CD14-positive monocyte (primary cell): ENCODE measurements at regions not wholly inside any gene's neighbourhood (a gene's known extent, or its start where the extent isn't known, plus 50 kb on each side); places are given as distances from the start of the nearest gene placed in this dataset.
"Not testable (repeated sequence)": the region's sequence is repeated elsewhere in the genome, so short reads cannot be mapped to it uniquely, and the experiment has no call there.

Experiments
- DNase-seq, 3 donors: peaks; one replicate each; pipeline ENCODE4 v3.0.0-alpha.2; 2011 to 2022
- H2AFZ ChIP-seq: 2 replicates; pipeline ENCODE4 v1.6.0; 2012; ENCODE audit warnings: mild to moderate bottlenecking, low read depth, low read length, inconsistent platforms; ENCODE audit not compliant: insufficient read depth, poor library complexity, severe bottlenecking
- H3K27ac ChIP-seq, 2 donors: 1 replicate in 1 of 2; 2 replicates in 1 of 2; pipeline ENCODE4 v1.5.1; 2012 to 2013; ENCODE audit warnings: low read length in 2 of 2, control low read depth in 1 of 2, inconsistent platforms in 1 of 2, low read depth in 1 of 2, mild to moderate bottlenecking in 1 of 2
- H3K27me3 ChIP-seq, 2 donors: one replicate each; pipeline versions ENCODE4 v1.6.0 to v1.6.1; 2011 to 2013; ENCODE audit warnings: low read length in 2 of 2; ENCODE audit not compliant: control insufficient read depth in 2 of 2, insufficient read depth in 2 of 2
- H3K36me3 ChIP-seq, 2 donors: replicated peaks in 1 of 2; 1 replicate in 1 of 2; 2 replicates in 1 of 2; pipeline versions ENCODE4 v1.5.1 to v1.6.1; 2012 to 2013; ENCODE audit warnings: low read length in 2 of 2, control low read depth in 1 of 2, inconsistent platforms in 1 of 2, mild to moderate bottlenecking in 1 of 2; ENCODE audit not compliant: insufficient read depth in 2 of 2, control insufficient read depth in 1 of 2
- H3K4me1 ChIP-seq, 2 donors: 1 replicate in 1 of 2; 2 replicates in 1 of 2; pipeline versions ENCODE4 v1.5.1 to v1.6.1; 2012 to 2013; ENCODE audit warnings: low read length in 2 of 2, control low read depth in 1 of 2, inconsistent platforms in 1 of 2, mild to moderate bottlenecking in 1 of 2, moderate library complexity in 1 of 2; ENCODE audit not compliant: insufficient read depth in 2 of 2, control insufficient read depth in 1 of 2
- H3K4me2 ChIP-seq: replicated peaks from 2 replicates; pipeline ENCODE3; 2012; ENCODE audit warnings: low read length, moderate library complexity, mild to moderate bottlenecking; ENCODE audit not compliant: poor library complexity, severe bottlenecking; ENCODE audit errors: extremely low read depth
- H3K4me3 ChIP-seq, 3 experiments: fragments of 200-600 bp in 1 of 3; sonication (generic) in 1 of 3; replicated peaks in 1 of 3; 1 replicate in 2 of 3; 2 replicates in 1 of 3; pipeline ENCODE4 v1.5.1; 2011 to 2013; ENCODE audit warnings: low read length in 3 of 3, mild to moderate bottlenecking in 3 of 3, control low read depth in 2 of 3, low read depth in 2 of 3, inconsistent platforms in 1 of 3, moderate library complexity in 1 of 3
- H3K79me2 ChIP-seq: 2 replicates; pipeline ENCODE4 v1.6.0; 2012; ENCODE audit warnings: mild to moderate bottlenecking, control low read depth, inconsistent platforms, low read length, moderate library complexity; ENCODE audit not compliant: insufficient read depth
- H3K9ac ChIP-seq: 2 replicates; pipeline ENCODE4 v1.6.0; 2017; ENCODE audit warnings: low read length, mild to moderate bottlenecking; ENCODE audit not compliant: insufficient read depth, poor library complexity, severe bottlenecking
- H3K9me3 ChIP-seq, 2 donors: replicated peaks in 1 of 2; 1 replicate in 1 of 2; 2 replicates in 1 of 2; pipeline versions ENCODE4 v1.5.1 to v1.6.1; 2012 to 2013; ENCODE audit warnings: low read length in 2 of 2, control low read depth in 1 of 2; ENCODE audit not compliant: control insufficient read depth in 1 of 2, insufficient read depth in 1 of 2
- H4K20me1 ChIP-seq: 2 replicates; pipeline ENCODE4 v1.6.0; 2012; ENCODE audit warnings: mild to moderate bottlenecking, low read length, control low read depth, moderate library complexity; ENCODE audit not compliant: insufficient read depth
- H3K27ac Mint-ChIP-seq, 7 donors: one replicate each; pipeline ENCODE4 v1.8.0; 2020; ENCODE audit warnings: mild to moderate bottlenecking in 7 of 7, mixed read lengths in 7 of 7, moderate library complexity in 6 of 7, inconsistent platforms in 2 of 7
- H3K27me3 Mint-ChIP-seq, 3 donors: one replicate each; pipeline ENCODE4 v1.8.0; 2021 to 2022; ENCODE audit warnings: low read depth in 3 of 3, mild to moderate bottlenecking in 3 of 3, mixed read lengths in 3 of 3, moderate library complexity in 3 of 3, inconsistent platforms in 1 of 3
- H3K36me3 Mint-ChIP-seq, 2 donors: one replicate each; pipeline ENCODE4 v1.8.0; 2020; ENCODE audit warnings: mixed read lengths in 2 of 2, inconsistent platforms in 1 of 2, mild to moderate bottlenecking in 1 of 2
- H3K4me1 Mint-ChIP-seq: one replicate; pipeline ENCODE4 v1.8.0; 2020; ENCODE audit warnings: mild to moderate bottlenecking, mixed read lengths
- H3K4me3 Mint-ChIP-seq, 2 donors: one replicate each; pipeline ENCODE4 v1.8.0; 2020; ENCODE audit warnings: mild to moderate bottlenecking in 2 of 2, mixed read lengths in 2 of 2, moderate library complexity in 1 of 2
- H3K9me3 Mint-ChIP-seq, 7 donors: one replicate each; pipeline ENCODE4 v1.8.0; 2020 to 2022; ENCODE audit warnings: mixed read lengths in 7 of 7, mild to moderate bottlenecking in 6 of 7, moderate library complexity in 6 of 7, inconsistent platforms in 2 of 7
- WGBS: methylation state at CpG from one replicate; pipeline ENCODE4 v1.1.5; 2013; ENCODE audit warnings: missing lambda C conversion rate; ENCODE audit not compliant: insufficient coverage; 5-methylcytosine and 5-hydroxymethylcytosine counted together
- intact Hi-C, 2 donors: fragments of 100-400 bp; cut with micrococcal nuclease; formaldehyde crosslinking; loops; one replicate each; pipeline versions ENCODE4 v1.15.0 to v1.15.1; 2023
- TF ChIP-seq, protein P1 (sequence below): fragments of 200-600 bp; IDR thresholded peaks from one replicate; pipeline ENCODE4 v1.8.0; 2022; ENCODE audit warnings: antibody characterized with exemption, mild to moderate bottlenecking

DNA sequence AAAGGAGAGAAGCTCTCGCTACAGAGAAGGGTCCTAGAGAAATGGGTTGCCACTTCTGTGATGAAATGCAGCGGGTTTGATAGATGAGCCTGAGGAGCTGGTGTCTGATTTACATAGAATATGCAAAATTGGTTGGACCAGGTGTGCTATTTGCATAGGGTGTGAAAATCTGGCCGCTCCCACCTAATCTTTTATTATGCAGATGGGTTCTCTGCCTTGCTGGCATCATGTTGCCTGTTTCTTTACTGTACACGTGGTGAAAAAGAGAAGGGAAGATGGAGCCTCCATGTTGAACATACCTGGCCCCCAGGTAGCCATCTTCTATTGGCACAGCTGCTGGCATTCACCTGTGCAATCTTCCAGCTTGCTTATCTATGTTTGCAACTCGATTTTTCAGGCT is 212.2 kb downstream of the ANKRD7 start:
- Histone ChIP-seq H3K4me3 (no peak overlapping the region), H3K27me3 (no peaks in the 10 kb centered on the region), H3K9me3 (peaks cover 7 to 11% of the 10 kb centered on the region in 2 donors), H3K36me3 (no peaks in the 10 kb centered on the region), H3K79me2 (no peaks in the 10 kb centered on the region), H3K27ac (no peak overlapping the region), H4K20me1 (no peaks in the 10 kb centered on the region), H3K9ac (no peak overlapping the region), H3K4me1 (no peaks in the 10 kb centered on the region), H3K4me2 (no peak overlapping the region), H2AFZ (no peak overlapping the region)
- WGBS: 92% methylated on average over 2 of the region's 5 CpGs
- DNase-seq: no peak
- Mint-ChIP-seq H3K4me3 (no peak overlapping the region), H3K9me3 (peaks cover 0 to 12% (median 3%) of the 10 kb centered on the region in 7 donors), H3K27me3 (peaks cover 0 to 2% (median 1%) of the 10 kb centered on the region in 3 donors), H3K36me3 (no peaks in the 10 kb centered on the region), H3K27ac (no peak overlapping the region), H3K4me1 (no peaks in the 10 kb centered on the region)
- TF ChIP-seq, protein P1, sequence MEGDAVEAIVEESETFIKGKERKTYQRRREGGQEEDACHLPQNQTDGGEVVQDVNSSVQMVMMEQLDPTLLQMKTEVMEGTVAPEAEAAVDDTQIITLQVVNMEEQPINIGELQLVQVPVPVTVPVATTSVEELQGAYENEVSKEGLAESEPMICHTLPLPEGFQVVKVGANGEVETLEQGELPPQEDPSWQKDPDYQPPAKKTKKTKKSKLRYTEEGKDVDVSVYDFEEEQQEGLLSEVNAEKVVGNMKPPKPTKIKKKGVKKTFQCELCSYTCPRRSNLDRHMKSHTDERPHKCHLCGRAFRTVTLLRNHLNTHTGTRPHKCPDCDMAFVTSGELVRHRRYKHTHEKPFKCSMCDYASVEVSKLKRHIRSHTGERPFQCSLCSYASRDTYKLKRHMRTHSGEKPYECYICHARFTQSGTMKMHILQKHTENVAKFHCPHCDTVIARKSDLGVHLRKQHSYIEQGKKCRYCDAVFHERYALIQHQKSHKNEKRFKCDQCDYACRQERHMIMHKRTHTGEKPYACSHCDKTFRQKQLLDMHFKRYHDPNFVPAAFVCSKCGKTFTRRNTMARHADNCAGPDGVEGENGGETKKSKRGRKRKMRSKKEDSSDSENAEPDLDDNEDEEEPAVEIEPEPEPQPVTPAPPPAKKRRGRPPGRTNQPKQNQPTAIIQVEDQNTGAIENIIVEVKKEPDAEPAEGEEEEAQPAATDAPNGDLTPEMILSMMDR: no peak
- intact Hi-C loops: no loop called here

DNA sequence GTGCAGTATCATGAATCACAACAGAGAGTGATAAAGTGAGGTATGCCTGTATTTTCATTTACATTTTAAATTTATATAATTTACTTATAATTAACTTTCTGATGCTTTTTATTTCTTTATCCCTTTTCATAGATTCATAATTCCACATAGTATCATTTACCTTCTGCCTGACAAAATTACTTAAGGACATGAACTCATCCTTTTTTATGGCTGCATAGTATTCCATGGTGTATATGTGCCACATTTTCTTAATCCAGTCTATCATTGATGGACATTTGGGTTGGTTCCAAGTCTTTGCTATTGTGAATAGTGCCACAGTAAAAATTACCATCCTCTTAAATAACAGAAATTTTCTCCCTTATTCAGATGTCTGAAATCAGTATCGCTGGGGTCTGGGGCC is 224.5 kb downstream of the ANKRD7 start:
- H3K36me3 ChIP-seq, H3K79me2 ChIP-seq, H3K4me3 Mint-ChIP-seq, H3K36me3 Mint-ChIP-seq, H3K27ac ChIP-seq, H3K4me3 ChIP-seq, H3K27me3 Mint-ChIP-seq, H2AFZ ChIP-seq, intact Hi-C loops, H3K9ac ChIP-seq, H3K9me3 Mint-ChIP-seq, H3K27ac Mint-ChIP-seq, H3K27me3 ChIP-seq, DNase-seq, H3K4me1 Mint-ChIP-seq, H4K20me1 ChIP-seq, H3K4me2 ChIP-seq, H3K4me1 ChIP-seq, H3K9me3 ChIP-seq: not testable (repeated sequence)
- no CpG with 5 or more reads among the region's 1 CpG for WGBS
